K562 (cell line): ENCODE measurements at regions not wholly inside any gene's neighbourhood (a gene's known extent, or its start where the extent isn't known, plus 50 kb on each side); places are given as distances from the start of the nearest gene placed in this dataset.

Experiments
- ATAC-seq: fragments of 200-7000 bp; cut with Tn5 transposase; 3 replicates; pipeline ENCODE4 v1.9.1; 2020; ENCODE audit warnings: moderate library complexity
- BruUV-seq: library from RNA; stranded (reverse); fragments of 400-500 nt; replicated peaks from 2 replicates; lab custom pipeline; 2021; lab: Mats Ljungman, UMichigan
- CTCF ChIA-PET: fragments of 300-600 bp; formaldehyde crosslinking; extraction: SDS; loops from one replicate; lab custom pipeline; 2021; ENCODE audit warnings: low intra/inter-chr PET ratio; lab: Yijun Ruan, JAX
- POLR2A ChIA-PET: fragments of 300-600, 350-650 bp; sonication (Branson Sonifier 250); formaldehyde crosslinking; extraction: SDS; loops from one replicate; lab custom pipeline; 2021; ENCODE audit warnings: antibody characterized with exemption, inconsistent platforms; lab: Yijun Ruan, JAX
- DNase-seq, 4 experiments: peaks; one replicate each; pipeline versions ENCODE4 v3.0.0 to v3.0.0-alpha.2; 2011 to 2018; ENCODE audit warnings: low spot score in 3 of 4, mixed read lengths in 3 of 4; ENCODE audit errors: extremely low read depth in 1 of 4
- FAIRE-seq: peaks from 2 replicates; lab custom pipeline; 2011; peaks lifted over from hg19 to GRCh38; lab: Jason Lieb, UNC
- H2AFZ ChIP-seq: 2 replicates; pipeline ENCODE4 v1.6.0; 2011; ENCODE audit warnings: low read depth, low read length, control low read depth, inconsistent platforms
- H3K27ac ChIP-seq: fragments of 200-600 bp; 3 replicates; pipeline ENCODE4 v1.8.0; 2011; ENCODE audit warnings: low read depth, mild to moderate bottlenecking, control low read depth, inconsistent platforms, low read length, moderate library complexity, mixed read lengths; ENCODE audit errors: extremely low read depth
- H3K27me3 ChIP-seq, 2 experiments: fragments of 300-600 bp in 1 of 2; 2 replicates in 1 of 2; 3 replicates in 1 of 2; pipeline versions ENCODE4 v1.6.0 to v1.8.0; 2011; ENCODE audit warnings: inconsistent platforms in 2 of 2, low read length in 2 of 2, mild to moderate bottlenecking in 1 of 2, mixed read lengths in 1 of 2, moderate library complexity in 1 of 2; ENCODE audit not compliant: control insufficient read depth in 2 of 2, insufficient read depth in 2 of 2
- H3K36me3 ChIP-seq: fragments of 300-600 bp; 3 replicates; pipeline ENCODE4 v1.8.0; 2011; ENCODE audit warnings: mild to moderate bottlenecking, low read length, inconsistent platforms; ENCODE audit not compliant: control insufficient read depth, insufficient read depth
- H3K4me1 ChIP-seq, 2 experiments: fragments of 200-600 bp in 1 of 2; replicated peaks in 1 of 2; 2 replicates in 1 of 2; 3 replicates in 1 of 2; pipeline versions ENCODE4 v1.5.1 to v1.8.0; 2011; ENCODE audit warnings: inconsistent platforms in 2 of 2, low read length in 2 of 2, mild to moderate bottlenecking in 1 of 2, mixed read lengths in 1 of 2, moderate library complexity in 1 of 2; ENCODE audit not compliant: control insufficient read depth in 2 of 2, insufficient read depth in 2 of 2
- H3K4me2 ChIP-seq: 2 replicates; pipeline ENCODE4 v1.6.1; 2011; ENCODE audit warnings: low read length, control low read depth, inconsistent platforms, mixed read lengths; ENCODE audit not compliant: insufficient read depth
- H3K4me3 ChIP-seq: fragments of 200-600 bp; sonication (generic), shearing (Covaris generic); 2 replicates; pipeline ENCODE4 v1.5.1; 2016; ENCODE audit warnings: control low read depth, inconsistent platforms
- H3K79me2 ChIP-seq: fragments of 200-600 bp; 3 replicates; pipeline ENCODE4 v1.8.0; 2011; ENCODE audit warnings: low read length, inconsistent platforms; ENCODE audit not compliant: control insufficient read depth, insufficient read depth
- H3K9ac ChIP-seq, 2 experiments: 2 replicates each; pipeline versions ENCODE4 v1.6.0 to v1.6.1; 2011; ENCODE audit warnings: low read depth in 2 of 2, low read length in 2 of 2, control low read depth in 1 of 2, inconsistent platforms in 1 of 2, mild to moderate bottlenecking in 1 of 2, mixed read lengths in 1 of 2; ENCODE audit not compliant: insufficient read depth in 1 of 2
- H3K9me1 ChIP-seq: one replicate; pipeline ENCODE4 v1.6.0; 2011; ENCODE audit warnings: inconsistent platforms, mild to moderate bottlenecking, low read length, moderate library complexity; ENCODE audit not compliant: control insufficient read depth, insufficient read depth
- H3K9me3 ChIP-seq: replicated peaks from 2 replicates; pipeline ENCODE4 v1.5.1; 2011; ENCODE audit warnings: low read depth, low read length, inconsistent platforms; ENCODE audit not compliant: control insufficient read depth, insufficient read depth
- H4K20me1 ChIP-seq: replicated peaks from 2 replicates; pipeline ENCODE4 v1.6.1; 2011; ENCODE audit warnings: low read length, inconsistent platforms, mixed read lengths; ENCODE audit not compliant: control insufficient read depth, insufficient read depth
- CEBPB ChIP-seq: fragments of 450-650 bp; IDR thresholded peaks from 2 replicates; pipeline ENCODE4 v1.6.1; 2016; ENCODE audit warnings: missing genetic modification characterization, missing compliant biosample characterization
- CHD4 ChIP-seq: fragments of 200-600 bp; sonication (generic); IDR thresholded peaks from 3 replicates; pipeline ENCODE4 v1.6.1; 2012; ENCODE audit warnings: low read depth, mild to moderate bottlenecking, mixed read lengths, low read length, inconsistent platforms; ENCODE audit not compliant: insufficient read depth, insufficient replicate concordance, poor library complexity, severe bottlenecking
- FOXA1 ChIP-seq: fragments of 450-650 bp; IDR thresholded peaks from 2 replicates; pipeline ENCODE4 v1.6.1; 2016; ENCODE audit warnings: mild to moderate bottlenecking, borderline replicate concordance
- FOXA3 ChIP-seq, 2 experiments: fragments of 450-650 bp in 1 of 2; sonication (generic) in 1 of 2; formaldehyde crosslinking; IDR thresholded peaks in 1 of 2; conservative IDR thresholded peaks in 1 of 2; 2 replicates each; pipeline versions ENCODE4 v1.4.0 to v1.8.0; 2020 to 2022; ENCODE audit warnings: mild to moderate bottlenecking in 2 of 2, missing genetic modification reagents in 1 of 2
- GATA2 ChIP-seq: sonication (generic); formaldehyde crosslinking; IDR thresholded peaks from 2 replicates; pipeline ENCODE4 v1.4.0; 2020; ENCODE audit warnings: mild to moderate bottlenecking, missing genetic modification reagents
- HDAC1 ChIP-seq, 2 experiments: fragments of 450-650 bp; IDR thresholded peaks; 2 replicates each; pipeline ENCODE4 v1.6.1; 2016 to 2017; ENCODE audit warnings: inconsistent platforms in 1 of 2, mild to moderate bottlenecking in 1 of 2, moderate library complexity in 1 of 2
- HSF4 ChIP-seq: fragments of 250-450 bp; sonication (Bioruptor Pico); IDR thresholded peaks from 2 replicates; pipeline ENCODE4 v2.1.2; 2022; ENCODE audit warnings: mild to moderate bottlenecking, moderate library complexity, borderline replicate concordance
- IFI16 ChIP-seq: fragments of 250-450 bp; sonication (Bioruptor Pico); IDR thresholded peaks from 2 replicates; pipeline ENCODE4 v2.1.2; 2022; ENCODE audit warnings: mild to moderate bottlenecking, inconsistent platforms
- NCOA6 ChIP-seq: fragments of 450-650 bp; IDR thresholded peaks from 2 replicates; pipeline ENCODE4 v1.6.1; 2017; ENCODE audit warnings: mild to moderate bottlenecking
- PHB ChIP-seq: fragments of 250-450 bp; sonication (Bioruptor Pico); IDR thresholded peaks from 2 replicates; pipeline ENCODE4 v1.5.0; 2021
- PURB ChIP-seq: sonication (generic); formaldehyde crosslinking; IDR thresholded peaks from 2 replicates; pipeline ENCODE4 v1.9.0; 2021; ENCODE audit warnings: low read depth, mild to moderate bottlenecking, missing genetic modification reagents
- RAD21 ChIP-seq, 2 experiments: fragments of 250-450 bp in 1 of 2; fragments of 450-650 bp in 1 of 2; sonication (Bioruptor Pico) in 1 of 2; formaldehyde crosslinking in 1 of 2; IDR thresholded peaks in 1 of 2; conservative IDR thresholded peaks in 1 of 2; 2 replicates each; pipeline versions ENCODE4 v1.4.0 to v1.8.0; 2020 to 2022; ENCODE audit warnings: mild to moderate bottlenecking in 2 of 2, moderate library complexity in 1 of 2
- RCOR1 ChIP-seq, 2 experiments: IDR thresholded peaks; 2 replicates each; pipeline ENCODE4 v1.6.1; 2012; ENCODE audit warnings: low read depth in 2 of 2, low read length in 2 of 2, borderline replicate concordance in 1 of 2, improper control_type of control experiment in 1 of 2
- RFX5 ChIP-seq: IDR thresholded peaks from 2 replicates; pipeline ENCODE4 v1.6.1; 2011; ENCODE audit warnings: low read depth, mild to moderate bottlenecking, improper control_type of control experiment, low read length
- SOX6 ChIP-seq: fragments of 450-650 bp; IDR thresholded peaks from 2 replicates; pipeline ENCODE4 v1.6.1; 2014; ENCODE audit warnings: mild to moderate bottlenecking
- TAF1 ChIP-seq: IDR thresholded peaks from 2 replicates; pipeline ENCODE4 v1.6.1; 2011; ENCODE audit warnings: mild to moderate bottlenecking, low read length, moderate library complexity; ENCODE audit not compliant: insufficient read depth, control insufficient read depth, severe bottlenecking; ENCODE audit errors: extremely low read depth
- THAP12 ChIP-seq: fragments of 250-450 bp; sonication (Bioruptor Pico); IDR thresholded peaks from 2 replicates; pipeline ENCODE4 v1.9.0; 2021; ENCODE audit warnings: mild to moderate bottlenecking, inconsistent platforms
- XRCC5 ChIP-seq: fragments of 200-400 bp; formaldehyde crosslinking; IDR thresholded peaks from 2 replicates; pipeline ENCODE4 v1.6.1; 2017; ENCODE audit warnings: low read depth, mild to moderate bottlenecking, low read length
- WGBS: fragments of 100-300 bp; shearing (Covaris generic); methylation state at CpG from one replicate; pipeline ENCODE4 v1.1.6; 2016; ENCODE audit warnings: low coverage, mixed read lengths; ENCODE audit not compliant: insufficient coverage; ENCODE audit errors: missing lambda C conversion rate; 5-methylcytosine and 5-hydroxymethylcytosine counted together
- in situ Hi-C: fragments of 300-500 bp; cut with MboI; formaldehyde crosslinking; loops from 4 replicates; pipeline ENCODE4 v1.15.0; 2018; ENCODE audit warnings: inconsistent platforms, mixed read lengths
- intact Hi-C: fragments of 100-400 bp; cut with micrococcal nuclease; formaldehyde crosslinking; loops from 2 replicates; pipeline ENCODE4 v1.14.2; 2022
- TF ChIP-seq, protein P1 (sequence below): fragments of 450-650 bp; IDR thresholded peaks from 2 replicates; pipeline ENCODE4 v1.6.1; 2016; ENCODE audit warnings: low read depth, mild to moderate bottlenecking, moderate library complexity

DNA sequence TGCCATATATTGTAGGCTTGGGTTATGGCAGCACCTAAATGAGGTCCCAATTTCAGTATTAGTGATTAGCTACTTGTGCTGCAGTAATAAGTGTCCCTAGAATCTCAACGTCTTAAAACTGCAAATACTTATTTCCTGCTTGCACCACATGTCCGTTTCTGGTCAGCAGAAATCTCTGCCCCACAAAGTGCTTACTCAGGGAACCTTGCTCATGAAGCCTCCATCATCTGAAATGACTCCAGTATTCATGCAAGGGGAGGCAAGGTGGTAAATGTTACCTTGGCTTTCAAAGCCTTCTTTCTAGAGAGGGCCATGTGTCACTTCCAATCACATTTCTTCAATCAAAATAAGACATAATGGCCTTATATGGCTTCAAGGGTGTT lies 274.2 kb upstream of the KAZN start:
- Histone ChIP-seq H3K36me3 (no peaks in the 10 kb centered on the region), H3K9me3 (no peaks in the 10 kb centered on the region), H3K4me3 (no peak overlapping the region), H3K79me2 (no peaks in the 10 kb centered on the region), H3K27me3 (peaks cover 3 to 17% of the 10 kb centered on the region in 2 experiments; a peak in 4 of 5 replicates), H3K27ac (no peak overlapping the region), H2AFZ (no peak overlapping the region), H4K20me1 (no peaks in the 10 kb centered on the region), H3K4me2 (no peak overlapping the region), H3K9ac (no peak overlapping the region), H3K4me1 (no peaks in the 10 kb centered on the region; a peak in 1 of 5 replicates), H3K9me1 (no peaks in the 10 kb centered on the region)
- in situ Hi-C loops (no loop called here), intact Hi-C loops (no loop called here)
- ChIA-PET POLR2A (interaction anchor here (0.6 to 0.7 kb wide), 2 partner anchors 15 to 113 kb away, joined by 3 to 4 read pairs; no protein-coding TSS in a partner anchor), CTCF (no interaction called here)
- 0% methylated on average over 2 of the region's 2 CpGs for WGBS
- ATAC-seq = no peak
- no TSS peak for BruUV-seq
- DNase-seq = no peak
- FAIRE-seq = no peak
- TF ChIP-seq FOXA1 = no peak
- TF ChIP-seq CHD4 = no peak
- no peak for TF ChIP-seq THAP12 (CRISPR knock-in tag)
- no peak for TF ChIP-seq RCOR1 (IDR thresholded peaks at IDR 0.05; ENCODE audit: borderline replicate concordance in 1 of 2, low read depth in 2 of 2, low read length in 2 of 2)
- TF ChIP-seq PHB (CRISPR knock-in tag) = no peak
- no peak for TF ChIP-seq FOXA3 (CRISPR knock-in tag; conservative IDR thresholded peaks at IDR 0.05 in 1 of 2, IDR thresholded peaks at IDR 0.05 in 1 of 2)
- TF ChIP-seq XRCC5 = no peak
- TF ChIP-seq RAD21 (CRISPR knock-in tag; conservative IDR thresholded peaks at IDR 0.05 in 1 of 2, IDR thresholded peaks at IDR 0.05 in 1 of 2) = no peak
- no peak for TF ChIP-seq HSF4
- no peak for TF ChIP-seq TAF1
- no peak for TF ChIP-seq CEBPB (tag)
- no peak for TF ChIP-seq NCOA6
- TF ChIP-seq RFX5 = no peak
- TF ChIP-seq IFI16 = no peak
- TF ChIP-seq, protein P1, sequence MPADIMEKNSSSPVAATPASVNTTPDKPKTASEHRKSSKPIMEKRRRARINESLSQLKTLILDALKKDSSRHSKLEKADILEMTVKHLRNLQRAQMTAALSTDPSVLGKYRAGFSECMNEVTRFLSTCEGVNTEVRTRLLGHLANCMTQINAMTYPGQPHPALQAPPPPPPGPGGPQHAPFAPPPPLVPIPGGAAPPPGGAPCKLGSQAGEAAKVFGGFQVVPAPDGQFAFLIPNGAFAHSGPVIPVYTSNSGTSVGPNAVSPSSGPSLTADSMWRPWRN = no peak
- no peak for TF ChIP-seq SOX6
- TF ChIP-seq HDAC1 (IDR thresholded peaks at IDR 0.05) = no peak
- no peak for TF ChIP-seq PURB (CRISPR knock-in tag)
- TF ChIP-seq GATA2 (CRISPR knock-in tag) = no peak
- TF ChIP-seq, all 486 proteins: peak for 0
